Adrenal gland (tissue), 9 donors: ENCODE measurements at regions not wholly inside any gene's neighbourhood (a gene's known extent, or its start where the extent isn't known, plus 50 kb on each side); places are given as distances from the start of the nearest gene placed in this dataset.

ENCODE experiments used
- DNase-seq, 7 donors: peaks; one replicate each; pipeline ENCODE4 v3.0.0-alpha.2; 2019 to 2020
- H3K27ac ChIP-seq, 5 donors: fragments of 200-600 bp; sonication (generic) in 4 of 5; 1 replicate in 3 of 5; 2 replicates in 2 of 5; pipeline versions ENCODE4 v1.5.1 to v1.8.0; 2016 to 2020; ENCODE audit warnings: mild to moderate bottlenecking in 1 of 5
- H3K27me3 ChIP-seq: fragments of 200-600 bp; 2 replicates; pipeline ENCODE4 v1.8.0; 2021
- H3K36me3 ChIP-seq, 2 donors: fragments of 200-600 bp; replicated peaks in 1 of 2; 1 replicate in 1 of 2; 2 replicates in 1 of 2; pipeline versions ENCODE4 v1.5.1 to v1.8.0; 2018 to 2022
- H3K4me1 ChIP-seq, 2 donors: fragments of 200-600 bp; replicated peaks in 1 of 2; 1 replicate in 1 of 2; 2 replicates in 1 of 2; pipeline versions ENCODE4 v1.5.1 to v1.8.0; 2018 to 2021
- H3K4me3 ChIP-seq, 4 donors: fragments of 200-600 bp; sonication (generic) in 3 of 4; one replicate each; pipeline ENCODE4 v1.5.1; 2016 to 2018
- H3K9me3 ChIP-seq, 3 donors: fragments of 200-600 bp; sonication (generic) in 1 of 3; replicated peaks in 1 of 3; 1 replicate in 2 of 3; 2 replicates in 1 of 3; pipeline versions ENCODE4 v1.5.1 to v1.8.0; 2016 to 2021
- CTCF ChIP-seq, 6 experiments: fragments of 450-650 bp in 4 of 6; fragments of 200-600 bp in 2 of 6; sonication (generic) in 1 of 6; IDR thresholded peaks; 1 replicate in 5 of 6; 2 replicates in 1 of 6; pipeline versions ENCODE4 v1.5.1 to v1.8.0; 2016 to 2021; ENCODE audit warnings: antibody characterized with exemption in 6 of 6, mild to moderate bottlenecking in 2 of 6, moderate library complexity in 1 of 6
- POLR2A ChIP-seq, 2 donors: fragments of 450-650 bp; IDR thresholded peaks; one replicate each; pipeline ENCODE4 v1.6.1; 2017; ENCODE audit warnings: antibody characterized with exemption in 2 of 2, mild to moderate bottlenecking in 2 of 2, moderate library complexity in 1 of 2
- WGBS, 4 donors: extraction: QIAGEN DNeasy Blood & Tissue Kit in 2 of 4; methylation state at CpG; one replicate each; pipeline versions ENCODE4 v1.1.5 to v1.1.7; 2013 to 2017; 5-methylcytosine and 5-hydroxymethylcytosine counted together
- intact Hi-C, 2 donors: fragments of 100-400 bp; cut with DNase I; formaldehyde crosslinking; loops; one replicate each; pipeline versions ENCODE4 v1.14.1 to v1.15.0; 2022 to 2023
- donor health status: healthy with polysubstance abuse.
- donor health status: Bipolar disorder and iron deficiency.
- donor health status: DM: yes; HTN: yes; CAD: no.
- donor health status: DM: no; HTN: no; CAD: no.
- donor health status: DM: no; HTN: no; CAD: no.

- intact Hi-C loops = no loop called here
- TF ChIP-seq POLR2A (IDR thresholded peaks at IDR 0.05) = no peak
- no peak for TF ChIP-seq CTCF (IDR thresholded peaks at IDR 0.05)
- no peak for DNase-seq
- no peak overlapping the region for H3K4me3 ChIP-seq
- H3K27me3 ChIP-seq = no peaks in the 10 kb centered on the region
- H3K4me1 ChIP-seq = no peaks in the 10 kb centered on the region
- no peak overlapping the region for H3K27ac ChIP-seq
- H3K36me3 ChIP-seq = no peaks in the 10 kb centered on the region
- H3K9me3 ChIP-seq = no peaks in the 10 kb centered on the region
These were observed 419.6 kb upstream of the KIRREL3 start for GRCh38 chr11:127420139-127420538.

- no peak for DNase-seq
- TF ChIP-seq POLR2A (IDR thresholded peaks at IDR 0.05) (no peak), CTCF (IDR thresholded peaks at IDR 0.05) (no peak)
- no peaks in the 10 kb centered on the region for H3K4me1 ChIP-seq
- H3K27ac ChIP-seq = no peak overlapping the region
- H3K4me3 ChIP-seq = no peak overlapping the region
- intact Hi-C loops = no loop called here
- no peaks in the 10 kb centered on the region for H3K9me3 ChIP-seq
- no peaks in the 10 kb centered on the region for H3K36me3 ChIP-seq
- 73 to 81% (median 79%) methylated on average over 7 to 11 of the region's 11 CpGs for WGBS, 4 donors
- H3K27me3 ChIP-seq = no peaks in the 10 kb centered on the region
These were observed 412.3 kb upstream of the KIRREL3 start for GRCh38 chr11:127412722-127413380.

GRCh38 chr11:127412234-127412633 is 411.7 kb upstream of the KIRREL3 start:
- no peak overlapping the region for H3K27ac ChIP-seq
- no peak overlapping the region for H3K4me3 ChIP-seq
- no peaks in the 10 kb centered on the region for H3K27me3 ChIP-seq
- intact Hi-C loops = no loop called here
- no peak for DNase-seq
- no peaks in the 10 kb centered on the region for H3K9me3 ChIP-seq
- no peaks in the 10 kb centered on the region for H3K4me1 ChIP-seq
- no peaks in the 10 kb centered on the region for H3K36me3 ChIP-seq
- TF ChIP-seq CTCF (IDR thresholded peaks at IDR 0.05) (no peak), POLR2A (IDR thresholded peaks at IDR 0.05) (no peak)
- 87 to 91% (median 91%) methylated on average over 2 to 8 of the region's 8 CpGs for WGBS, 4 donors

- TF ChIP-seq POLR2A (IDR thresholded peaks at IDR 0.05) = no peak
- TF ChIP-seq CTCF (IDR thresholded peaks at IDR 0.05) = no peak
- H3K27me3 ChIP-seq = no peaks in the 10 kb centered on the region
- intact Hi-C loops = no loop called here
- H3K4me3 ChIP-seq = no peak overlapping the region
- DNase-seq = no peak
- no peaks in the 10 kb centered on the region for H3K36me3 ChIP-seq
- no peak overlapping the region for H3K27ac ChIP-seq
- 87 to 92% (median 90%) methylated on average over 5 to 7 of the region's 7 CpGs for whole genome bisulfite sequencing, 4 donors
- no peaks in the 10 kb centered on the region for H3K9me3 ChIP-seq
- H3K4me1 ChIP-seq = no peaks in the 10 kb centered on the region
These were observed 410.7 kb upstream of the KIRREL3 start for GRCh38 chr11:127411283-127411682.
